Suprapubic skin (tissue), 4 donors: ENCODE measurements at regions not wholly inside any gene's neighbourhood (a gene's known extent, or its start where the extent isn't known, plus 50 kb on each side); places are given as distances from the start of the nearest gene placed in this dataset.

Experiments
- EP300 ChIP-seq: sonication (generic); formaldehyde crosslinking; IDR thresholded peaks from one replicate; pipeline ENCODE4 v1.6.1; 2017; ENCODE audit warnings: antibody characterized with exemption
- POLR2A ChIP-seq, 2 donors: fragments of 450-650 bp; IDR thresholded peaks; one replicate each; pipeline ENCODE4 v1.6.1; 2017; ENCODE audit warnings: antibody characterized with exemption in 2 of 2, mild to moderate bottlenecking in 2 of 2, moderate library complexity in 2 of 2
- POLR2AphosphoS5 ChIP-seq, 3 donors: sonication (generic); formaldehyde crosslinking; IDR thresholded peaks; one replicate each; pipeline ENCODE4 v1.6.1; 2017; ENCODE audit warnings: antibody characterized with exemption in 3 of 3
- TF ChIP-seq, protein P1 (sequence below), 2 donors: fragments of 200-600 bp in 1 of 2; fragments of 450-650 bp in 1 of 2; sonication (generic) in 1 of 2; IDR thresholded peaks; one replicate each; pipeline ENCODE4 v1.5.1; 2016 to 2019; ENCODE audit warnings: antibody characterized with exemption in 2 of 2, mild to moderate bottlenecking in 1 of 2, moderate library complexity in 1 of 2

DNA sequence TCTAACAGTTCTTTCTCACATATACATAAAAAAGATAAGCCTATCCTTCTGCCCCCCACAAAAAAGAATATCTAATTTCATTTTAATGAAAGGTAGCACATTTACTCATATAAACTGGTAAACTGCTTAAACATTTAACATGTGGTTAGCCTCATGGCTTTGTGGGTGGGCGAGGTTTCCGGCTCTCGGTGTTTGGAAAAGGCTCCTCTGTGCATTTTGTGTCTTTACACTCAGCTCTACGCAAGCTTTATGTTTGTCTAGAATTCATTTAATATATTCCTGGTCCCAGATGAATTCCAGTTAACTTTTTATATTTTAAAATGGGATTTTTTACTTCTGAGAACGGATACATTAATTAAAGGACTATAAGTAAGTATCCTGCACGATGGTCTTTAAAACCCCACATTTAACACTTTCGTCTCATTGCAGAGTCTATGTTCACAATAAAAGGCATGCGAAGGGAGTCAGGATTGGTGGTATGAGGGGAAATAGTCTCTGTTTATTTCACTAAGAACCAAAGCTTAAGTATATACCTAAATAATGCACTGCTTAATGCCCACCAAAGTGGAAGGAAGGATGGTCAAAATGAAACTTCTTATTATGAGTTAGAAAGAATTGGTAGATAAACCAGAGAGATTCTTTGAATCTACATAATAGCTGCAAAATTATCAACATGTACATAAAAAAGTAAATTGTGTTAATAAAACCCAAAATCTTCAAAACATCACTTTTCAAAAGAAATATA is 197.2 kb downstream of the CRPPA start:
- TF ChIP-seq POLR2AphosphoS5 (IDR thresholded peaks at IDR 0.05) (no peak), EP300 (no peak), POLR2A (IDR thresholded peaks at IDR 0.05) (no peak)
- TF ChIP-seq, protein P1, sequence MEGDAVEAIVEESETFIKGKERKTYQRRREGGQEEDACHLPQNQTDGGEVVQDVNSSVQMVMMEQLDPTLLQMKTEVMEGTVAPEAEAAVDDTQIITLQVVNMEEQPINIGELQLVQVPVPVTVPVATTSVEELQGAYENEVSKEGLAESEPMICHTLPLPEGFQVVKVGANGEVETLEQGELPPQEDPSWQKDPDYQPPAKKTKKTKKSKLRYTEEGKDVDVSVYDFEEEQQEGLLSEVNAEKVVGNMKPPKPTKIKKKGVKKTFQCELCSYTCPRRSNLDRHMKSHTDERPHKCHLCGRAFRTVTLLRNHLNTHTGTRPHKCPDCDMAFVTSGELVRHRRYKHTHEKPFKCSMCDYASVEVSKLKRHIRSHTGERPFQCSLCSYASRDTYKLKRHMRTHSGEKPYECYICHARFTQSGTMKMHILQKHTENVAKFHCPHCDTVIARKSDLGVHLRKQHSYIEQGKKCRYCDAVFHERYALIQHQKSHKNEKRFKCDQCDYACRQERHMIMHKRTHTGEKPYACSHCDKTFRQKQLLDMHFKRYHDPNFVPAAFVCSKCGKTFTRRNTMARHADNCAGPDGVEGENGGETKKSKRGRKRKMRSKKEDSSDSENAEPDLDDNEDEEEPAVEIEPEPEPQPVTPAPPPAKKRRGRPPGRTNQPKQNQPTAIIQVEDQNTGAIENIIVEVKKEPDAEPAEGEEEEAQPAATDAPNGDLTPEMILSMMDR (IDR thresholded peaks at IDR 0.05) = no peak
